KMS-11 (cell line): ENCODE measurements at regions not wholly inside any gene's neighbourhood (a gene's known extent, or its start where the extent isn't known, plus 50 kb on each side); places are given as distances from the start of the nearest gene placed in this dataset.

Source experiments
- H2AFZ ChIP-seq: fragments of 200-600 bp; sonication (generic); 2 replicates; pipeline ENCODE4 v1.6.1; 2016; ENCODE audit warnings: antibody characterized with exemption, mixed run types, low read depth
- H3K27ac ChIP-seq: fragments of 200-600 bp; sonication (generic); 2 replicates; pipeline ENCODE4 v1.6.1; 2016; ENCODE audit warnings: mild to moderate bottlenecking, mixed run types
- H3K27me3 ChIP-seq: fragments of 200-600 bp; sonication (generic); 2 replicates; pipeline ENCODE4 v1.6.1; 2017; ENCODE audit warnings: mild to moderate bottlenecking, low read depth, mixed run types, moderate library complexity; ENCODE audit not compliant: insufficient read depth
- H3K36me3 ChIP-seq: fragments of 200-600 bp; sonication (generic); 2 replicates; pipeline ENCODE4 v1.6.1; 2017; ENCODE audit warnings: mild to moderate bottlenecking, mixed run types; ENCODE audit not compliant: insufficient read depth
- H3K4me1 ChIP-seq: fragments of 200-600 bp; sonication (generic); 2 replicates; pipeline ENCODE4 v1.6.1; 2016; ENCODE audit warnings: mild to moderate bottlenecking, low read depth, mixed run types; ENCODE audit not compliant: poor library complexity, severe bottlenecking
- H3K4me2 ChIP-seq: fragments of 200-600 bp; sonication (generic); 2 replicates; pipeline ENCODE4 v1.7.0; 2016; ENCODE audit warnings: mild to moderate bottlenecking, mixed run types
- H3K4me3 ChIP-seq: fragments of 200-600 bp; sonication (generic); IDR thresholded peaks from 2 replicates; pipeline ENCODE4 v1.6.1; 2017; ENCODE audit warnings: low read depth, low read length, mixed read lengths; ENCODE audit not compliant: insufficient read depth
- H3K79me2 ChIP-seq: fragments of 200-600 bp; sonication (generic); 2 replicates; pipeline ENCODE4 v1.6.1; 2016; ENCODE audit warnings: low read depth, mixed run types; ENCODE audit not compliant: insufficient read depth
- H3K9ac ChIP-seq: fragments of 200-600 bp; sonication (generic); 2 replicates; pipeline ENCODE4 v1.6.1; 2016; ENCODE audit warnings: mild to moderate bottlenecking, mixed run types
- H4K20me1 ChIP-seq: fragments of 200-600 bp; sonication (generic); 2 replicates; pipeline ENCODE4 v1.6.1; 2016; ENCODE audit warnings: mild to moderate bottlenecking, mixed run types; ENCODE audit not compliant: insufficient read depth
- CTCF ChIP-seq: fragments of 200-600 bp; sonication (generic); conservative IDR thresholded peaks from 2 replicates; pipeline ENCODE4 v1.6.1; 2017; ENCODE audit warnings: low read depth, mild to moderate bottlenecking, antibody characterized with exemption, low read length, moderate library complexity, mixed read lengths

GRCh38 chr11:128251140-128251539, 336.2 kb downstream of the ETS1 start:
- H2AFZ ChIP-seq = no peak overlapping the region
- H3K4me2 ChIP-seq = no peak overlapping the region
- no peak overlapping the region for H3K9ac ChIP-seq
- H4K20me1 ChIP-seq = no peaks in the 10 kb centered on the region
- H3K27ac ChIP-seq = no peak overlapping the region
- no peaks in the 10 kb centered on the region for H3K27me3 ChIP-seq
- no peak for TF ChIP-seq CTCF
- no peaks in the 10 kb centered on the region for H3K4me1 ChIP-seq
- H3K4me3 ChIP-seq = no peak overlapping the region
- no peaks in the 10 kb centered on the region for H3K36me3 ChIP-seq
- H3K79me2 ChIP-seq = no peaks in the 10 kb centered on the region

- Histone ChIP-seq H3K4me2 (no peak overlapping the region), H3K9ac (no peak overlapping the region), H3K4me3 (no peak overlapping the region), H4K20me1 (no peaks in the 10 kb centered on the region), H2AFZ (no peak overlapping the region), H3K4me1 (no peaks in the 10 kb centered on the region), H3K27me3 (no peaks in the 10 kb centered on the region), H3K36me3 (no peaks in the 10 kb centered on the region), H3K79me2 (no peaks in the 10 kb centered on the region), H3K27ac (no peak overlapping the region)
- TF ChIP-seq CTCF = no peak
These were observed 336.9 kb downstream of the ETS1 start for GRCh38 chr11:128250482-128250881.

GRCh38 chr11:128246810-128247594, 340.4 kb downstream of the ETS1 start:
- H3K4me3 ChIP-seq = no peak overlapping the region
- no peaks in the 10 kb centered on the region for H3K79me2 ChIP-seq
- H3K36me3 ChIP-seq = no peaks in the 10 kb centered on the region
- H3K27ac ChIP-seq = no peak overlapping the region
- TF ChIP-seq CTCF = no peak
- no peak overlapping the region for H3K9ac ChIP-seq
- H2AFZ ChIP-seq = no peak overlapping the region
- no peaks in the 10 kb centered on the region for H4K20me1 ChIP-seq
- no peaks in the 10 kb centered on the region for H3K4me1 ChIP-seq
- no peaks in the 10 kb centered on the region for H3K27me3 ChIP-seq
- no peak overlapping the region for H3K4me2 ChIP-seq

- no peaks in the 10 kb centered on the region for H4K20me1 ChIP-seq
- H3K9ac ChIP-seq = no peak overlapping the region
- no peaks in the 10 kb centered on the region for H3K4me1 ChIP-seq
- no peaks in the 10 kb centered on the region for H3K27me3 ChIP-seq
- TF ChIP-seq CTCF = no peak
- no peaks in the 10 kb centered on the region for H3K36me3 ChIP-seq
- H3K27ac ChIP-seq = no peak overlapping the region
- H3K79me2 ChIP-seq = no peaks in the 10 kb centered on the region
- no peak overlapping the region for H3K4me3 ChIP-seq
- no peak overlapping the region for H2AFZ ChIP-seq
- H3K4me2 ChIP-seq = no peak overlapping the region
These were observed 341.0 kb downstream of the ETS1 start for GRCh38 chr11:128246364-128246801.
